Fibroblast of lung (primary cell): ENCODE measurements at regions not wholly inside any gene's neighbourhood (a gene's known extent, or its start where the extent isn't known, plus 50 kb on each side); places are given as distances from the start of the nearest gene placed in this dataset.

ENCODE experiments used
- CTCF ChIP-seq, 2 donors: IDR thresholded peaks in 1 of 2; conservative IDR thresholded peaks in 1 of 2; 1 replicate in 1 of 2; 2 replicates in 1 of 2; pipeline ENCODE4 v1.5.1; 2011 to 2012; ENCODE audit warnings: low read length in 2 of 2, control low read depth in 1 of 2, inconsistent platforms in 1 of 2, low read depth in 1 of 2, mild to moderate bottlenecking in 1 of 2
- EZH2 ChIP-seq: IDR thresholded peaks from 2 replicates; pipeline ENCODE4 v1.5.1; 2012; ENCODE audit warnings: low read length, control low read depth, mild to moderate bottlenecking; ENCODE audit errors: missing control alignments

- no peak for TF ChIP-seq CTCF (conservative IDR thresholded peaks at IDR 0.05 in 1 of 2, IDR thresholded peaks at IDR 0.05 in 1 of 2; ENCODE audit: low read depth in 1 of 2, low read length in 2 of 2)
- no peak for TF ChIP-seq EZH2
Observed at GRCh38 chr7:79882922-79883321, 251.7 kb upstream of the GNAI1 start.
